GM12874 (cell line): ENCODE measurements at regions not wholly inside any gene's neighbourhood (a gene's known extent, or its start where the extent isn't known, plus 50 kb on each side); places are given as distances from the start of the nearest gene placed in this dataset.

Experiments
- TF ChIP-seq, protein P1 (sequence below): IDR thresholded peaks from 2 replicates; pipeline ENCODE4 v1.5.1; 2011; ENCODE audit warnings: low read depth, mild to moderate bottlenecking, control low read depth, low read length, moderate library complexity; ENCODE audit not compliant: insufficient read depth

GRCh38 chr17:70510288-70510687, 341.0 kb downstream of the KCNJ2 start:
- TF ChIP-seq, protein P1, sequence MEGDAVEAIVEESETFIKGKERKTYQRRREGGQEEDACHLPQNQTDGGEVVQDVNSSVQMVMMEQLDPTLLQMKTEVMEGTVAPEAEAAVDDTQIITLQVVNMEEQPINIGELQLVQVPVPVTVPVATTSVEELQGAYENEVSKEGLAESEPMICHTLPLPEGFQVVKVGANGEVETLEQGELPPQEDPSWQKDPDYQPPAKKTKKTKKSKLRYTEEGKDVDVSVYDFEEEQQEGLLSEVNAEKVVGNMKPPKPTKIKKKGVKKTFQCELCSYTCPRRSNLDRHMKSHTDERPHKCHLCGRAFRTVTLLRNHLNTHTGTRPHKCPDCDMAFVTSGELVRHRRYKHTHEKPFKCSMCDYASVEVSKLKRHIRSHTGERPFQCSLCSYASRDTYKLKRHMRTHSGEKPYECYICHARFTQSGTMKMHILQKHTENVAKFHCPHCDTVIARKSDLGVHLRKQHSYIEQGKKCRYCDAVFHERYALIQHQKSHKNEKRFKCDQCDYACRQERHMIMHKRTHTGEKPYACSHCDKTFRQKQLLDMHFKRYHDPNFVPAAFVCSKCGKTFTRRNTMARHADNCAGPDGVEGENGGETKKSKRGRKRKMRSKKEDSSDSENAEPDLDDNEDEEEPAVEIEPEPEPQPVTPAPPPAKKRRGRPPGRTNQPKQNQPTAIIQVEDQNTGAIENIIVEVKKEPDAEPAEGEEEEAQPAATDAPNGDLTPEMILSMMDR: no peak

DNA sequence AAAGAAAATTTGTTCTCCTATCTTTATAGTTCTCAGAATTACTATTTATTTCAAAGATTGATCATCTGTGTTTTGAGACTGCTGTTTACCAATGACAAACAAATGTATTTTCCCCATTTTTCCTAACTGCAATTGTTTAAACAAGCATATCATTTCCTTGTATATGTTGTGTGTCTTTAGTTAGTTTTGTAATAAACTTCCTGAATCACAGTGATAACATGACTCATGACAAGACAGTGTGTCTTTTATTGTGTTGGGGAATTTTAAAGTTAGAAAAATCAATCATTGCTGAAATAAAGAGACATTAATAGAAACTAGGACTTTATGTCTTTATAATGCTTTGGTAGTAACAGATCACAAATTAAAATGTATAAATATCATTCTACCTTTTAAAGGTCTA, 348.5 kb downstream of the KCNJ2 start:
- TF ChIP-seq, protein P1: no peak

DNA sequence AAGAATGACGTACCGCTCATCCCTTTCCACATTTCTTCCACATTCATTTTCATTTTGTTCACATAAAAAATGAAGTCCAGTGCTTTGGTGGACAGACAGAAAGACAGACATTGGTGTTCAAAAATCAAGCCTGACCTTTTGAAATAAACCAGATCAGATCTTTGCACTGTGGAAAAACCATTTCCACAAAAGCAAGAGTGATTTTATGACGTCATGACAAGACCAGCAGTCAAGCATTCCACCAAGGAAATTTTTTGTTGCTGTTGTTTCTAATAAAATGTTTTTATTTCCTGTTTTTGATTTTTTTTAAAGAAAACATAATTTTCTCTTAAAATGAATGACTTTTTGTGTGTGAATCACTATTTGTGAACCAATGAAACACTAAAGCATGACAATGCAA, 350.0 kb downstream of the KCNJ2 start:
- TF ChIP-seq, protein P1: no peak

- TF ChIP-seq, protein P1: no peak
Observed at GRCh38 chr17:70520447-70520846, 351.1 kb downstream of the KCNJ2 start.

DNA sequence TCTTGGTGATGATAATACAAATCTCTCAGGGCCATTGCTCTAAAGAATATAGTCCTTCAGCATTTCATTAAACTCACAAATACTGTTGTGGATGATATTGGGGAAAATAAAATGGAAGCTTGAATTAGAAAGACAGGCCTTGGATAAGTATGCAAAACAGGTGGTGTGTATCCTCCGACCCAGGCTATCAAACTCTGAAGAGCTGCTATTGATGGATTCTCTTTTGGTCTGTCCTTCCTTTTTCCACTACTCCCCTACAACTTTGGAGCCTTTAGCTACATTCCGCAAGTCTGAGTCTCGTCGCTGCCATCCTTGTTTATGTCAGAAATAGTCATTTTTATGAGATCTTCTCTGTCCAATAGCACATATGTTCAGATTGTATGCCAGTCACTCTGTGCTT, 351.6 kb downstream of the KCNJ2 start:
- TF ChIP-seq, protein P1: no peak

GRCh38 chr17:70521821-70522256, 352.5 kb downstream of the KCNJ2 start:
- TF ChIP-seq, protein P1: no peak

GRCh38 chr17:70523426-70523825, 354.1 kb downstream of the KCNJ2 start:
- TF ChIP-seq, protein P1: no peak

GRCh38 chr17:70525961-70526360, 356.6 kb downstream of the KCNJ2 start:
- TF ChIP-seq, protein P1: no peak
